ENCODE measurements at regions not wholly inside any gene's neighbourhood (a gene's known extent, or its start where the extent isn't known, plus 50 kb on each side); places are given as distances from the start of the nearest gene placed in this dataset.

DNA sequence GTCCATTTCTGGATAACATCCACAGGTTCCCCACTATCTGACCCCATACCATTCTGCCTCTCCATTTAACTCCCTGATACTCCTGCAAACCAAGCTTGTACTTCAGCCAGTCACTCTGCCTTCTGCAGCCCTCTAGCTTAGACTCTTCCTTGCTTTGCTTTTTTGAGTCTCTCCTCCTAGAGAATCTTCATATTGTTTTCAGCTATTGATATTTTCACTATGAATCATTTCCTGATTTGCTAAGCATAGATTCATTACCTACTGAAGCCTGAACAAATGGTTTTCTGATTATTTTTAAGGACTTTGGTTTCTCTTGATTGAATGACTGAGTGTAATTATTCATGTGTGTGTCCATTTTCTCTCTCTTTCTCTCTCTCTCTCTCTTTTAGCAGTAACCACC is 2102.3 kb upstream of the CELF4 start:
- TF ChIP-seq POLR2A (IDR thresholded peaks at IDR 0.05): no peak
- TF ChIP-seq, protein P1, sequence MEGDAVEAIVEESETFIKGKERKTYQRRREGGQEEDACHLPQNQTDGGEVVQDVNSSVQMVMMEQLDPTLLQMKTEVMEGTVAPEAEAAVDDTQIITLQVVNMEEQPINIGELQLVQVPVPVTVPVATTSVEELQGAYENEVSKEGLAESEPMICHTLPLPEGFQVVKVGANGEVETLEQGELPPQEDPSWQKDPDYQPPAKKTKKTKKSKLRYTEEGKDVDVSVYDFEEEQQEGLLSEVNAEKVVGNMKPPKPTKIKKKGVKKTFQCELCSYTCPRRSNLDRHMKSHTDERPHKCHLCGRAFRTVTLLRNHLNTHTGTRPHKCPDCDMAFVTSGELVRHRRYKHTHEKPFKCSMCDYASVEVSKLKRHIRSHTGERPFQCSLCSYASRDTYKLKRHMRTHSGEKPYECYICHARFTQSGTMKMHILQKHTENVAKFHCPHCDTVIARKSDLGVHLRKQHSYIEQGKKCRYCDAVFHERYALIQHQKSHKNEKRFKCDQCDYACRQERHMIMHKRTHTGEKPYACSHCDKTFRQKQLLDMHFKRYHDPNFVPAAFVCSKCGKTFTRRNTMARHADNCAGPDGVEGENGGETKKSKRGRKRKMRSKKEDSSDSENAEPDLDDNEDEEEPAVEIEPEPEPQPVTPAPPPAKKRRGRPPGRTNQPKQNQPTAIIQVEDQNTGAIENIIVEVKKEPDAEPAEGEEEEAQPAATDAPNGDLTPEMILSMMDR (IDR thresholded peaks at IDR 0.05): no peak

All from Peyer's patch (tissue), 4 donors.